HepG2 (cell line): ENCODE measurements at regions not wholly inside any gene's neighbourhood (a gene's known extent, or its start where the extent isn't known, plus 50 kb on each side); places are given as distances from the start of the nearest gene placed in this dataset.

ENCODE experiments used
- ATAC-seq: fragments of 200-7000 bp; cut with Tn5 transposase; 3 replicates; pipeline ENCODE4 v1.9.1; 2020; ENCODE audit warnings: mild to moderate bottlenecking, moderate library complexity
- BruUV-seq: library from RNA; stranded (reverse); fragments of 400-500 nt; replicated peaks from 2 replicates; lab custom pipeline; 2021; lab: Mats Ljungman, UMichigan
- CTCF ChIA-PET: fragments of 300-600 bp; formaldehyde crosslinking; extraction: SDS; loops from one replicate; lab custom pipeline; 2021; ENCODE audit warnings: low total read pairs, inconsistent platforms, low intra/inter-chr PET ratio; lab: Yijun Ruan, JAX
- POLR2A ChIA-PET: fragments of 350-600 bp; sonication (Branson Sonifier 250); formaldehyde crosslinking; loops from one replicate; lab custom pipeline; 2020; ENCODE audit warnings: antibody characterized with exemption, inconsistent platforms; lab: Yijun Ruan, JAX
- DNase-seq: peaks from one replicate; pipeline ENCODE4 v3.0.0-alpha.2; 2015; ENCODE audit warnings: low spot score
- FAIRE-seq: peaks from 3 replicates; lab custom pipeline; 2011; peaks lifted over from hg19 to GRCh38; lab: Jason Lieb, UNC
- H2AFZ ChIP-seq: one replicate; pipeline ENCODE4 v1.6.1; 2011; ENCODE audit warnings: low read length, inconsistent platforms
- H3K27ac ChIP-seq: fragments of 300-600 bp; 3 replicates; pipeline ENCODE4 v1.8.0; 2011; ENCODE audit warnings: mixed run types, mild to moderate bottlenecking, mixed read lengths, low read length, inconsistent platforms; ENCODE audit not compliant: insufficient read depth; ENCODE audit errors: extremely low read length
- H3K27me3 ChIP-seq, 2 experiments: fragments of 200-600 bp in 1 of 2; 2 replicates in 1 of 2; 3 replicates in 1 of 2; pipeline versions ENCODE4 v1.6.0 to v1.8.0; 2011; ENCODE audit warnings: low read length in 2 of 2, mild to moderate bottlenecking in 2 of 2, moderate library complexity in 2 of 2, inconsistent platforms in 1 of 2; ENCODE audit not compliant: insufficient read depth in 2 of 2, control insufficient read depth in 1 of 2
- H3K36me3 ChIP-seq, 2 experiments: fragments of 200-600 bp in 1 of 2; replicated peaks in 1 of 2; 2 replicates in 1 of 2; 3 replicates in 1 of 2; pipeline versions ENCODE4 v1.5.1 to v1.8.0; 2011; ENCODE audit warnings: low read length in 2 of 2, inconsistent platforms in 1 of 2; ENCODE audit not compliant: insufficient read depth in 2 of 2, control insufficient read depth in 1 of 2
- H3K4me1 ChIP-seq: 2 replicates; pipeline ENCODE4 v1.5.1; 2012; ENCODE audit warnings: low read length, inconsistent platforms; ENCODE audit not compliant: insufficient read depth
- H3K4me2 ChIP-seq: 2 replicates; pipeline ENCODE4 v1.6.0; 2011; ENCODE audit warnings: low read depth, low read length, inconsistent platforms
- H3K4me3 ChIP-seq, 3 experiments: fragments of 200-600 bp in 1 of 3; sonication (generic), shearing (Covaris generic) in 1 of 3; replicated peaks in 1 of 3; 2 replicates each; pipeline ENCODE4 v1.5.1; 2011 to 2016; ENCODE audit warnings: low read length in 3 of 3, inconsistent platforms in 2 of 3, low read depth in 2 of 3, mild to moderate bottlenecking in 2 of 3, control low read depth in 1 of 3, mixed read lengths in 1 of 3; ENCODE audit not compliant: insufficient read depth in 1 of 3
- H3K79me2 ChIP-seq: one replicate; pipeline ENCODE4 v1.6.1; 2011; ENCODE audit warnings: low read length, inconsistent platforms; ENCODE audit not compliant: insufficient read depth
- H3K9ac ChIP-seq: 2 replicates; pipeline ENCODE4 v1.6.0; 2011; ENCODE audit warnings: mild to moderate bottlenecking, low read depth, low read length, inconsistent platforms; ENCODE audit not compliant: insufficient read depth
- H3K9me3 ChIP-seq: 2 replicates; pipeline ENCODE4 v1.5.1; 2012; ENCODE audit warnings: mild to moderate bottlenecking, low read length
- H4K20me1 ChIP-seq: 2 replicates; pipeline ENCODE4 v1.6.0; 2011; ENCODE audit warnings: inconsistent platforms, mild to moderate bottlenecking, low read length, moderate library complexity; ENCODE audit not compliant: insufficient read depth
- E2F1 ChIP-seq: sonication (generic); formaldehyde crosslinking; IDR thresholded peaks from 2 replicates; pipeline ENCODE4 v1.5.0; 2020; ENCODE audit warnings: missing genetic modification reagents
- MATR3 ChIP-seq: sonication (generic); formaldehyde crosslinking; IDR thresholded peaks from 2 replicates; pipeline ENCODE4 v1.4.0; 2020; ENCODE audit warnings: missing genetic modification reagents
- SMAD1 ChIP-seq: sonication (generic); formaldehyde crosslinking; IDR thresholded peaks from 2 replicates; pipeline ENCODE4 v1.4.0; 2020; ENCODE audit warnings: missing genetic modification reagents, low read depth, mild to moderate bottlenecking, borderline replicate concordance
- TERF1 ChIP-seq: sonication (generic); formaldehyde crosslinking; IDR thresholded peaks from 2 replicates; pipeline ENCODE4 v1.8.0; 2022; ENCODE audit warnings: mild to moderate bottlenecking, missing genetic modification reagents, moderate library complexity
- ZNF3 ChIP-seq: IDR thresholded peaks from 2 replicates; pipeline ENCODE4 v1.7.0; 2017; ENCODE audit warnings: inconsistent platforms
- ZNF337 ChIP-seq: sonication (generic); formaldehyde crosslinking; IDR thresholded peaks from 2 replicates; pipeline ENCODE4 v1.5.1; 2020; ENCODE audit warnings: missing genetic modification reagents, low read depth, mild to moderate bottlenecking, borderline replicate concordance
- ZNF687 ChIP-seq: sonication (generic); formaldehyde crosslinking; IDR thresholded peaks from 2 replicates; pipeline ENCODE4 v1.5.1; 2020; ENCODE audit warnings: mild to moderate bottlenecking, missing genetic modification reagents, moderate library complexity
- ZNF816 ChIP-seq: sonication (generic); formaldehyde crosslinking; IDR thresholded peaks from 2 replicates; pipeline ENCODE4 v1.8.0; 2022; ENCODE audit warnings: missing genetic modification reagents, mild to moderate bottlenecking, borderline replicate concordance
- WGBS: methylation state at CpG from one replicate; pipeline ENCODE4 v1.1.6; 2017; ENCODE audit warnings: low lambda C conversion rate; 5-methylcytosine and 5-hydroxymethylcytosine counted together
- in situ Hi-C: cut with HindIII; loops from 2 replicates; pipeline ENCODE4 v1.10.0; 2017; ENCODE audit warnings: low pct_unique_long_range_greater_than_20kb; ENCODE audit not compliant: extremely low pct_ligation_motif_present
- intact Hi-C: fragments of 100-400 bp; cut with micrococcal nuclease; formaldehyde crosslinking; loops from one replicate; pipeline ENCODE4 v1.10.0; 2022; ENCODE audit not compliant: unreplicated experiment

GRCh38 chr18:59818769-59819168 is 81.0 kb upstream of the PMAIP1 start (continued):
- TF ChIP-seq SMAD1 (CRISPR knock-in tag) (no peak), ZNF687 (CRISPR knock-in tag) (no peak), ZNF816 (no peak), TERF1 (CRISPR knock-in tag) (no peak)

- no peak for DNase-seq
- in situ Hi-C loops, result no loop called here
- no peak overlapping the region for H3K9ac ChIP-seq
- H3K36me3 ChIP-seq, result no peaks in the 10 kb centered on the region
- H3K4me1 ChIP-seq, result no peaks in the 10 kb centered on the region
- H3K79me2 ChIP-seq, result no peaks in the 10 kb centered on the region
- H2AFZ ChIP-seq, result no peak overlapping the region
- BruUV-seq, result no TSS peak
- WGBS, result 3% methylated on average over 7 of the region's 7 CpGs
- no peak overlapping the region for H3K4me3 ChIP-seq
- no peak for FAIRE-seq
- no peak for ATAC-seq
- H3K9me3 ChIP-seq, result no peaks in the 10 kb centered on the region
- ChIA-PET CTCF (no interaction called here), POLR2A (no interaction called here)
- intact Hi-C loops, result no loop called here
- H3K27ac ChIP-seq, result no peak overlapping the region
- no peak overlapping the region for H3K4me2 ChIP-seq
- no peaks in the 10 kb centered on the region for H4K20me1 ChIP-seq
- peaks cover 0 to 3% of the 10 kb centered on the region in 2 experiments; a peak in 1 of 5 replicates for H3K27me3 ChIP-seq
- no peak for TF ChIP-seq MATR3 (CRISPR knock-in tag)
- no peak for TF ChIP-seq E2F1 (CRISPR knock-in tag)
- TF ChIP-seq ZNF337 (CRISPR knock-in tag), result no peak
- TF ChIP-seq ZNF3 (CRISPR knock-in tag), result no peak
These were observed 84.9 kb upstream of the PMAIP1 start for GRCh38 chr18:59814891-59815290.
